ENCODE measurements at regions not wholly inside any gene's neighbourhood (a gene's known extent, or its start where the extent isn't known, plus 50 kb on each side); places are given as distances from the start of the nearest gene placed in this dataset.
"Not testable (repeated sequence)": the region's sequence is repeated elsewhere in the genome, so short reads cannot be mapped to it uniquely, and the experiment has no call there.

GRCh38 chr9:95684516-95684915, 167.7 kb upstream of the PTCH1 start (continued):
- TF ChIP-seq, protein P1, sequence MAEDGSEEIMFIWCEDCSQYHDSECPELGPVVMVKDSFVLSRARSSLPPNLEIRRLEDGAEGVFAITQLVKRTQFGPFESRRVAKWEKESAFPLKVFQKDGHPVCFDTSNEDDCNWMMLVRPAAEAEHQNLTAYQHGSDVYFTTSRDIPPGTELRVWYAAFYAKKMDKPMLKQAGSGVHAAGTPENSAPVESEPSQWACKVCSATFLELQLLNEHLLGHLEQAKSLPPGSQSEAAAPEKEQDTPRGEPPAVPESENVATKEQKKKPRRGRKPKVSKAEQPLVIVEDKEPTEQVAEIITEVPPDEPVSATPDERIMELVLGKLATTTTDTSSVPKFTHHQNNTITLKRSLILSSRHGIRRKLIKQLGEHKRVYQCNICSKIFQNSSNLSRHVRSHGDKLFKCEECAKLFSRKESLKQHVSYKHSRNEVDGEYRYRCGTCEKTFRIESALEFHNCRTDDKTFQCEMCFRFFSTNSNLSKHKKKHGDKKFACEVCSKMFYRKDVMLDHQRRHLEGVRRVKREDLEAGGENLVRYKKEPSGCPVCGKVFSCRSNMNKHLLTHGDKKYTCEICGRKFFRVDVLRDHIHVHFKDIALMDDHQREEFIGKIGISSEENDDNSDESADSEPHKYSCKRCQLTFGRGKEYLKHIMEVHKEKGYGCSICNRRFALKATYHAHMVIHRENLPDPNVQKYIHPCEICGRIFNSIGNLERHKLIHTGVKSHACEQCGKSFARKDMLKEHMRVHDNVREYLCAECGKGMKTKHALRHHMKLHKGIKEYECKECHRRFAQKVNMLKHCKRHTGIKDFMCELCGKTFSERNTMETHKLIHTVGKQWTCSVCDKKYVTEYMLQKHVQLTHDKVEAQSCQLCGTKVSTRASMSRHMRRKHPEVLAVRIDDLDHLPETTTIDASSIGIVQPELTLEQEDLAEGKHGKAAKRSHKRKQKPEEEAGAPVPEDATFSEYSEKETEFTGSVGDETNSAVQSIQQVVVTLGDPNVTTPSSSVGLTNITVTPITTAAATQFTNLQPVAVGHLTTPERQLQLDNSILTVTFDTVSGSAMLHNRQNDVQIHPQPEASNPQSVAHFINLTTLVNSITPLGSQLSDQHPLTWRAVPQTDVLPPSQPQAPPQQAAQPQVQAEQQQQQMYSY (CRISPR knock-in tag; IDR thresholded peaks at IDR 0.05): no peak
- TF ChIP-seq FOXK1 (CRISPR knock-in tag; IDR thresholded peaks at IDR 0.05) (no peak), ATF6 (CRISPR knock-in tag; IDR thresholded peaks at IDR 0.05) (no peak), CBFB (CRISPR knock-in tag; IDR thresholded peaks at IDR 0.05; ENCODE audit: low read depth) (no peak), NFE2L1 (CRISPR knock-in tag; IDR thresholded peaks at IDR 0.05) (no peak), OVOL2 (CRISPR knock-in tag; IDR thresholded peaks at IDR 0.05; ENCODE audit: borderline replicate concordance) (no peak)
- TF ChIP-seq, protein P2, sequence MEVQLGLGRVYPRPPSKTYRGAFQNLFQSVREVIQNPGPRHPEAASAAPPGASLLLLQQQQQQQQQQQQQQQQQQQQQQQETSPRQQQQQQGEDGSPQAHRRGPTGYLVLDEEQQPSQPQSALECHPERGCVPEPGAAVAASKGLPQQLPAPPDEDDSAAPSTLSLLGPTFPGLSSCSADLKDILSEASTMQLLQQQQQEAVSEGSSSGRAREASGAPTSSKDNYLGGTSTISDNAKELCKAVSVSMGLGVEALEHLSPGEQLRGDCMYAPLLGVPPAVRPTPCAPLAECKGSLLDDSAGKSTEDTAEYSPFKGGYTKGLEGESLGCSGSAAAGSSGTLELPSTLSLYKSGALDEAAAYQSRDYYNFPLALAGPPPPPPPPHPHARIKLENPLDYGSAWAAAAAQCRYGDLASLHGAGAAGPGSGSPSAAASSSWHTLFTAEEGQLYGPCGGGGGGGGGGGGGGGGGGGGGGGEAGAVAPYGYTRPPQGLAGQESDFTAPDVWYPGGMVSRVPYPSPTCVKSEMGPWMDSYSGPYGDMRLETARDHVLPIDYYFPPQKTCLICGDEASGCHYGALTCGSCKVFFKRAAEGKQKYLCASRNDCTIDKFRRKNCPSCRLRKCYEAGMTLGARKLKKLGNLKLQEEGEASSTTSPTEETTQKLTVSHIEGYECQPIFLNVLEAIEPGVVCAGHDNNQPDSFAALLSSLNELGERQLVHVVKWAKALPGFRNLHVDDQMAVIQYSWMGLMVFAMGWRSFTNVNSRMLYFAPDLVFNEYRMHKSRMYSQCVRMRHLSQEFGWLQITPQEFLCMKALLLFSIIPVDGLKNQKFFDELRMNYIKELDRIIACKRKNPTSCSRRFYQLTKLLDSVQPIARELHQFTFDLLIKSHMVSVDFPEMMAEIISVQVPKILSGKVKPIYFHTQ (CRISPR knock-in tag; IDR thresholded peaks at IDR 0.05): no peak

- ATAC-seq; H3K27ac Mint-ChIP-seq; H3K4me1 Mint-ChIP-seq; DNase-seq (ENCODE audit: low spot score); POLR2A ChIA-PET; H3K4me3 Mint-ChIP-seq; CTCF ChIA-PET; H3K27me3 Mint-ChIP-seq (ENCODE audit: low read depth): not testable (repeated sequence)
- Mint-ChIP-seq H3K36me3 (peaks cover 15% of the 10 kb centered on the region), H3K9me3 (peaks cover 31% of the 10 kb centered on the region)
These were observed 163.5 kb upstream of the PTCH1 start for GRCh38 chr9:95680306-95680705.

DNA sequence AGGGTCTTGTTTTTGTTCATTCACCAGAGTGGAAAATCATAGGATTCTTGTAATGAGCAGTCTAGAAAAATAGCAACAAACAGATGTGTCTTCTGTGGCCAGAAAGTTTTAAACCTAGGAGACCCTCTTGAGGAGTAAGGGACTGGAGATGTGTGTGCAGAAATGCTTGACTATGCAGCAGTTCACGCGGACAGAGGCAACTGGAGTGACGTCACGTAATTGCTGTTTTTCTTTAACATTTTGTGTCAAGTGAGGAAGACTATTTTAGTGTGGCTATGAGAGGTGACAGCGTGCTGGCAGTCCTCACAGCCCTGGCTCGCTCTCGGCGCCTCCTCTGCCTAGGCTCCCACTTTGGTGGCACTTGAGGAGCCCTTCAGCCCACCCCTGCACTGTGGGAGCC, 163.1 kb upstream of the PTCH1 start:
- DNase-seq (ENCODE audit: low spot score): no peak
- no peak for ATAC-seq
- H3K4me1 Mint-ChIP-seq: no peaks in the 10 kb centered on the region
- no peaks in the 10 kb centered on the region; the same call in 1 of the 2 replicates for H3K27me3 Mint-ChIP-seq (ENCODE audit: low read depth)
- ChIA-PET CTCF (no interaction called here), POLR2A (no interaction called here)
- peaks cover 31% of the 10 kb centered on the region for H3K9me3 Mint-ChIP-seq
- H3K27ac Mint-ChIP-seq: no peak overlapping the region
- TF ChIP-seq JAZF1 (CRISPR knock-in tag; IDR thresholded peaks at IDR 0.05): no peak
- peaks cover 15% of the 10 kb centered on the region for H3K36me3 Mint-ChIP-seq
- H3K4me3 Mint-ChIP-seq: no peak overlapping the region

- POLR2A ChIA-PET: no interaction called here
- Mint-ChIP-seq H3K27me3 (ENCODE audit: low read depth) (no peaks in the 10 kb centered on the region; the same call in 1 of the 2 replicates), H3K4me3 (no peak overlapping the region), H3K27ac (no peak overlapping the region), H3K36me3 (peaks cover 15% of the 10 kb centered on the region), H3K4me1 (no peaks in the 10 kb centered on the region), H3K9me3 (peaks cover 32% of the 10 kb centered on the region)
- TF ChIP-seq NFE2L1 (CRISPR knock-in tag; IDR thresholded peaks at IDR 0.05) (no peak), ARID4B (CRISPR knock-in tag; IDR thresholded peaks at IDR 0.05; ENCODE audit: borderline replicate concordance) (no peak), ZNF317 (CRISPR knock-in tag; IDR thresholded peaks at IDR 0.05; ENCODE audit: borderline replicate concordance, low read depth) (no peak), TCF7 (CRISPR knock-in tag; IDR thresholded peaks at IDR 0.05; ENCODE audit: low read depth) (no peak)
- DNase-seq (ENCODE audit: low spot score): no peak
- no peak for ATAC-seq
- CTCF ChIA-PET: no interaction called here
These were observed 162.0 kb upstream of the PTCH1 start for GRCh38 chr9:95678759-95679158.

Measured in WTC11 (cell line).